ENCODE measurements at regions not wholly inside any gene's neighbourhood (a gene's known extent, or its start where the extent isn't known, plus 50 kb on each side); places are given as distances from the start of the nearest gene placed in this dataset.

- H3K79me2 ChIP-seq (ENCODE audit: insufficient read depth, low read depth, low read length): no peaks in the 10 kb centered on the region
- no peak overlapping the region for H2AFZ ChIP-seq (ENCODE audit: low read length)
- no peak overlapping the region for H3K27ac ChIP-seq (ENCODE audit: low read depth, low read length, poor library complexity, severe bottlenecking)
- intact Hi-C loops (cut with micrococcal nuclease; ENCODE audit: unreplicated experiment): no loop called here
- CTCF ChIA-PET (ENCODE audit: unreplicated experiment): no interaction called here
- H3K9me2 ChIP-seq (ENCODE audit: insufficient read depth, low read length): no peaks in the 10 kb centered on the region
- no peaks in the 10 kb centered on the region for H3K36me3 ChIP-seq (ENCODE audit: insufficient read depth, low read length)
- no peak overlapping the region for H3K4me2 ChIP-seq (ENCODE audit: low read length)
- TF ChIP-seq EZH2phosphoT487 (IDR thresholded peaks at IDR 0.05; ENCODE audit: borderline replicate concordance, low read depth, low read length) (no peak), CTCF (conservative IDR thresholded peaks at IDR 0.05; ENCODE audit: low read length) (no peak)
- POLR2A ChIA-PET: interaction anchor here (0.6 kb wide), 1 partner anchor 23 kb away, joined by 3 read pairs; no protein-coding TSS in a partner anchor
- no peaks in the 10 kb centered on the region for H4K20me1 ChIP-seq (ENCODE audit: insufficient read depth, low read length)
- DNase-seq (ENCODE audit: low spot score): no peak
- BruUV-seq (replicated peaks): no TSS peak
- H3K4me3 ChIP-seq (ENCODE audit: low read depth, low read length, poor library complexity, severe bottlenecking): no peak overlapping the region
- H3K9me3 ChIP-seq (ENCODE audit: low read length): no peaks in the 10 kb centered on the region
- no peaks in the 10 kb centered on the region for H3K4me1 ChIP-seq (ENCODE audit: insufficient read depth, low read length, poor library complexity, severe bottlenecking)
Observed at GRCh38 chr4:111120191-111120590, 497.3 kb upstream of the PITX2 start.

- Histone ChIP-seq H3K36me3 (ENCODE audit: insufficient read depth, low read length) (no peaks in the 10 kb centered on the region), H3K79me2 (ENCODE audit: insufficient read depth, low read depth, low read length) (no peaks in the 10 kb centered on the region), H3K4me3 (ENCODE audit: low read depth, low read length, poor library complexity, severe bottlenecking) (no peak overlapping the region), H2AFZ (ENCODE audit: low read length) (no peak overlapping the region), H4K20me1 (ENCODE audit: insufficient read depth, low read length) (no peaks in the 10 kb centered on the region), H3K9me3 (ENCODE audit: low read length) (no peaks in the 10 kb centered on the region), H3K4me2 (ENCODE audit: low read length) (no peak overlapping the region), H3K27ac (ENCODE audit: low read depth, low read length, poor library complexity, severe bottlenecking) (no peak overlapping the region), H3K9me2 (ENCODE audit: insufficient read depth, low read length) (no peaks in the 10 kb centered on the region), H3K4me1 (ENCODE audit: insufficient read depth, low read length, poor library complexity, severe bottlenecking) (no peaks in the 10 kb centered on the region)
- intact Hi-C loops (cut with micrococcal nuclease; ENCODE audit: unreplicated experiment): no loop called here
- TF ChIP-seq EZH2phosphoT487 (IDR thresholded peaks at IDR 0.05; ENCODE audit: borderline replicate concordance, low read depth, low read length) (no peak), CTCF (conservative IDR thresholded peaks at IDR 0.05; ENCODE audit: low read length) (no peak)
- DNase-seq (ENCODE audit: low spot score): no peak
- BruUV-seq (replicated peaks): no TSS peak
- ChIA-PET POLR2A (interaction anchor here (1.2 kb wide), 1 partner anchor 11 kb away, joined by 6 read pairs; no protein-coding TSS in a partner anchor), CTCF (ENCODE audit: unreplicated experiment) (no interaction called here)
Observed at GRCh38 chr4:111126340-111126739, 503.5 kb upstream of the PITX2 start.

- TF ChIP-seq CTCF (conservative IDR thresholded peaks at IDR 0.05; ENCODE audit: low read length) (no peak), EZH2phosphoT487 (IDR thresholded peaks at IDR 0.05; ENCODE audit: borderline replicate concordance, low read depth, low read length) (no peak)
- Histone ChIP-seq H3K36me3 (ENCODE audit: insufficient read depth, low read length) (no peaks in the 10 kb centered on the region), H4K20me1 (ENCODE audit: insufficient read depth, low read length) (no peaks in the 10 kb centered on the region), H3K79me2 (ENCODE audit: insufficient read depth, low read depth, low read length) (no peaks in the 10 kb centered on the region), H3K9me2 (ENCODE audit: insufficient read depth, low read length) (no peaks in the 10 kb centered on the region), H3K9me3 (ENCODE audit: low read length) (no peaks in the 10 kb centered on the region), H3K4me2 (ENCODE audit: low read length) (no peak overlapping the region), H2AFZ (ENCODE audit: low read length) (no peak overlapping the region), H3K27ac (ENCODE audit: low read depth, low read length, poor library complexity, severe bottlenecking) (no peak overlapping the region), H3K4me1 (ENCODE audit: insufficient read depth, low read length, poor library complexity, severe bottlenecking) (no peaks in the 10 kb centered on the region), H3K4me3 (ENCODE audit: low read depth, low read length, poor library complexity, severe bottlenecking) (no peak overlapping the region)
- CTCF ChIA-PET (ENCODE audit: unreplicated experiment): no interaction called here
- DNase-seq (ENCODE audit: low spot score): no peak
- POLR2A ChIA-PET: interaction anchor here (0.6 kb wide), 1 partner anchor 481 kb away, joined by 3 read pairs; no protein-coding TSS in a partner anchor
- intact Hi-C loops (cut with micrococcal nuclease; ENCODE audit: unreplicated experiment): no loop called here
- BruUV-seq (replicated peaks): no TSS peak
Observed at GRCh38 chr4:111127841-111128240, 505.0 kb upstream of the PITX2 start.

Data from OCI-LY7 (cell line).